ENCODE measurements at regions not wholly inside any gene's neighbourhood (a gene's known extent, or its start where the extent isn't known, plus 50 kb on each side); places are given as distances from the start of the nearest gene placed in this dataset.
A peak's percentile ranks its signal among the peaks of the same experiment; 100 is the strongest.

- no peak for DNase-seq (ENCODE audit: low read depth)
These were observed 69.7 kb upstream of the MAMLD1 start for GRCh38 chrX:150293311-150294013.

DNA sequence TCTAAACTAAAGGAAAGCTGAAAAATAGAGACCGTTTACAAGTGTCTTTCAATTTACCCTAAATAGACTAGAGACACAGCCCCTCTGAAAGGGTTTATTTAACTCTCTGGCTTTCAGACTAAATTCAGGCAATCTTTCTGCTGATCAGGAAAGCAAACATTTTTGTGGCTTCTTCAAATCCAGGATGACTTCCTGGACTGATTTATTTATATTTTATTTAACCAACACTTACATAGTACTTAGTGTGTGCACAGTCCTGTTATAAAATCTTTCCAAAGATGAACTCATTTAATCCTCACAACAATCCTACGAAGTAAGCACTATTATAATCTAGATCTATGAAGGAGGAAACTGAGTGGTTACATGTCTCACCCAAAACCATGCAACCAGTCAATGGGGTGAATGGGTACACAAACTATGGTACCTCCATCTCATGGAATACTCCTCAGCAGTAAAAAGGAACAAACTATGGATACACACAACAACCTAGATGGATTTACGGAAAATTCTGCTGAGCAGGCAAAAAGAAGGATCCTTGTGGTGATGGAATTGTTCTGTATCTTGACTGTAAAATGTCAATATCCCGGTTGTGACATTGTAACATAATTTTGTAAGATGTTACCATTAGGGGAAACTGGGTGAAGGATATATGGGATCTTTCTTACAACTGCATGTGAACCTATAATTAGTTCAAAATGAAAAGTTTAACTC, 64.1 kb upstream of the MAMLD1 start:
- no peak for DNase-seq (ENCODE audit: low read depth)

GRCh38 chrX:150299579-150299978, 63.5 kb upstream of the MAMLD1 start:
- DNase-seq (ENCODE audit: low read depth) = no peak

- peak; percentile 31 for DNase-seq (ENCODE audit: low read depth)
These were observed 59.6 kb upstream of the MAMLD1 start for GRCh38 chrX:150303386-150304097.

GRCh38 chrX:150306002-150306401, 57.1 kb upstream of the MAMLD1 start:
- DNase-seq (ENCODE audit: low read depth) = no peak

GRCh38 chrX:150308041-150308440, 55.1 kb upstream of the MAMLD1 start:
- DNase-seq (ENCODE audit: low read depth) = no peak

- no peak for DNase-seq (ENCODE audit: low read depth)
These were observed 54.5 kb upstream of the MAMLD1 start for GRCh38 chrX:150308532-150309157.

DNA sequence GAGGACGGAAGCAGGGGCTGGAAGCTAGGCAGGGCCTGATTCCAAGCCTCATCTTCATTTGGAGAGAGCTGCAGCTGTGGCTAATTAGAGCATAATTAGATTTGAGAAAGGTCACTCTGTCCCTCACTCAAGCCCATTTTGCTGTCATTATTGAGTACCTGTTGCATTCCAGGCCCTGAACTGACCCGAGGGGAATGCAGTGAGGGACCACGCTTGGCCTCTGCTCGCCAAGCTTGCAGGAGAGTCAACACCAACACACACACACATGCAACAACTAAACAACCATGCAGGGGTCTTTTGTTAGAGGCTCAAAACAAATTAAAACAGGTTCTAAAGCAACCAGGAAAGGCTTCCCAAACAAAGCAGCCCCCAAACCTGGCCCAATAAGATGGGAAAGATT, 52.7 kb upstream of the MAMLD1 start:
- no peak for DNase-seq (ENCODE audit: low read depth)

- DNase-seq (ENCODE audit: low read depth) = no peak
These were observed 52.2 kb upstream of the MAMLD1 start for GRCh38 chrX:150310881-150311280.

DNA sequence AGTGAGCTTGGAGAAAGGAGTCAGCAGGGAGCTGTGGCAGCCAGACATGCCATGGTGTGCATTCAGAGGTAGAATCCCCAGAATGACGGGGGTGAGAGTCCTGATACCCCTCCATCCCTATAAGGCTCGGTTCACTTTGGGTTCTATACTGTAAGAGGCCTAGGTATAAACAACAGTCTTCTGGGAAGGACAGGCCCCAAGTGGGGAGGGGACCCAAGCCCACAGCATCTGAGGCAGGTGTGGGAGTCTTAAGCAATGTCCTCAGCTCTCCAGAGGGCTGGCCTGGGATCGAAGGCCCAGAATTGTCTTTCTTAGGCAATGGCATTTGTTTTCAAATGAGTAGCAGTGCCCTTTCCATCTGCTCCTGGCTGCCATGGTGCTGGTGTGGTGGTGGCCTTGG, 50.2 kb upstream of the MAMLD1 start:
- no peak for DNase-seq (ENCODE audit: low read depth)

Measured in LHCN-M2 (cell line).